Neuronal stem cell (in vitro differentiated cells): ENCODE measurements at regions not wholly inside any gene's neighbourhood (a gene's known extent, or its start where the extent isn't known, plus 50 kb on each side); places are given as distances from the start of the nearest gene placed in this dataset.
A peak's percentile ranks its signal among the peaks of the same experiment; 100 is the strongest.

Experiments
- DNase-seq: peaks from one replicate; pipeline ENCODE4 v3.0.0-alpha.2; 2013; ENCODE audit warnings: low spot score
- H2AFZ ChIP-seq: one replicate; pipeline ENCODE4 v1.6.1; 2013; ENCODE audit warnings: mild to moderate bottlenecking, low read length, inconsistent platforms
- H2AK5ac ChIP-seq: 2 replicates; pipeline ENCODE4 v1.6.1; 2013; ENCODE audit warnings: low read depth, mild to moderate bottlenecking, inconsistent platforms, low read length, moderate library complexity, mixed read lengths
- H2BK120ac ChIP-seq: 2 replicates; pipeline ENCODE4 v1.6.1; 2013; ENCODE audit warnings: low read depth, mild to moderate bottlenecking, inconsistent platforms, low read length, moderate library complexity, mixed read lengths
- H2BK12ac ChIP-seq: one replicate; pipeline ENCODE4 v1.6.1; 2013; ENCODE audit warnings: low read length, inconsistent platforms
- H2BK15ac ChIP-seq: 2 replicates; pipeline ENCODE4 v1.6.1; 2013; ENCODE audit warnings: mild to moderate bottlenecking, low read length, inconsistent platforms, mixed read lengths
- H2BK5ac ChIP-seq: one replicate; pipeline ENCODE4 v1.6.1; 2013; ENCODE audit warnings: inconsistent platforms, mild to moderate bottlenecking, low read length, moderate library complexity
- H3K14ac ChIP-seq: one replicate; pipeline ENCODE4 v1.6.1; 2013; ENCODE audit warnings: low read length, inconsistent platforms
- H3K18ac ChIP-seq: 2 replicates; pipeline ENCODE4 v1.6.1; 2013; ENCODE audit warnings: low read length, inconsistent platforms
- H3K23ac ChIP-seq: 2 replicates; pipeline ENCODE4 v1.6.1; 2013; ENCODE audit warnings: low read depth, mild to moderate bottlenecking, mixed read lengths, low read length, inconsistent platforms; ENCODE audit not compliant: poor library complexity
- H3K27ac ChIP-seq: replicated peaks from 3 replicates; pipeline ENCODE4 v1.5.1; 2013; ENCODE audit warnings: low read length, inconsistent platforms
- H3K27me3 ChIP-seq, 3 experiments: 2 replicates each; pipeline ENCODE4 v1.6.1; 2013; ENCODE audit warnings: low read length in 3 of 3, mild to moderate bottlenecking in 2 of 3, inconsistent platforms in 1 of 3, low read depth in 1 of 3, mixed read lengths in 1 of 3, moderate library complexity in 1 of 3; ENCODE audit not compliant: control insufficient read depth in 3 of 3, insufficient read depth in 3 of 3
- H3K36me3 ChIP-seq, 2 donors: replicated peaks in 1 of 2; 2 replicates each; pipeline ENCODE4 v1.6.1; 2013; ENCODE audit warnings: low read length in 2 of 2; ENCODE audit not compliant: control insufficient read depth in 2 of 2, insufficient read depth in 2 of 2
- H3K4ac ChIP-seq: 2 replicates; pipeline ENCODE4 v1.6.1; 2013; ENCODE audit warnings: inconsistent platforms, mild to moderate bottlenecking, low read length, moderate library complexity
- H3K4me1 ChIP-seq, 2 donors: 1 replicate in 1 of 2; 2 replicates in 1 of 2; pipeline ENCODE4 v1.6.1; 2013; ENCODE audit warnings: low read length in 2 of 2, low read depth in 1 of 2; ENCODE audit not compliant: control insufficient read depth in 2 of 2, insufficient read depth in 1 of 2
- H3K4me2 ChIP-seq: one replicate; pipeline ENCODE4 v1.6.1; 2013; ENCODE audit warnings: mild to moderate bottlenecking, low read length, inconsistent platforms; ENCODE audit not compliant: insufficient read depth, poor library complexity, severe bottlenecking
- H3K4me3 ChIP-seq, 2 donors: 2 replicates each; pipeline ENCODE4 v1.5.1; 2013; ENCODE audit warnings: low read length in 2 of 2, mild to moderate bottlenecking in 2 of 2, inconsistent platforms in 1 of 2, moderate library complexity in 1 of 2
- H3K79me1 ChIP-seq: one replicate; pipeline ENCODE4 v1.6.1; 2013; ENCODE audit warnings: low read depth, mild to moderate bottlenecking, inconsistent platforms, low read length, moderate library complexity
- H3K9ac ChIP-seq: one replicate; pipeline ENCODE4 v1.6.1; 2013; ENCODE audit warnings: mild to moderate bottlenecking, low read depth, low read length, inconsistent platforms; ENCODE audit not compliant: poor library complexity
- H3K9me3 ChIP-seq, 2 donors: replicated peaks in 1 of 2; 2 replicates each; pipeline versions ENCODE3 to v1.6.1; 2013; ENCODE audit warnings: low read length in 2 of 2, mild to moderate bottlenecking in 2 of 2, inconsistent platforms in 1 of 2, low read depth in 1 of 2, mixed read lengths in 1 of 2, moderate library complexity in 1 of 2; ENCODE audit not compliant: control insufficient read depth in 2 of 2, insufficient read depth in 1 of 2
- H4K8ac ChIP-seq: one replicate; pipeline ENCODE4 v1.6.1; 2013; ENCODE audit warnings: low read depth, mild to moderate bottlenecking, inconsistent platforms, low read length, moderate library complexity
- H4K91ac ChIP-seq: one replicate; pipeline ENCODE4 v1.6.1; 2013; ENCODE audit warnings: low read length, low read depth, mild to moderate bottlenecking, inconsistent platforms; ENCODE audit not compliant: poor library complexity
- WGBS, 2 donors: extraction: QIAGEN DNeasy Blood & Tissue Kit; methylation state at CpG; one replicate each; pipeline ENCODE4 v1.1.7; 2013; ENCODE audit warnings: missing lambda C conversion rate in 2 of 2, mixed read lengths in 1 of 2; ENCODE audit not compliant: insufficient read length in 2 of 2, insufficient replicate concordance in 1 of 2; ENCODE audit errors: extremely low coverage in 2 of 2; 5-methylcytosine and 5-hydroxymethylcytosine counted together

DNA sequence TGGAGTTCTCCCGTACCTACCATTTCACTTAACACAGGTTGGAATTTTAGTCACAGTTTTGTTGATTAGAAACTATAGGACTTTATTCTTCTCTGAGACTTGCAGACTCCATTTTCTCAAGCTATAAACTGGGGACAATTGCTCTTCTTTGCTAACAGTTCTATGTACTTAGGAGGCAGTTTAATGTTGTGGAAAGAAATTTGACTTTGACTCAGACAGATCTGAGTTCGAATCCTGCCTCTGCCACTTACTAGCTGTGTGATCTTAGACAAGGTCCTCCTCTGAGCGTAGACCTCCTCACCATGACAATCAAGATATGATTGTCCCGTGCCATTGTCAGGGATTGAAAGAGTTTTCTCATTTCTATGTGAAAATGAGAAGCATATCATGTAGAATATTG, 196.4 kb upstream of the HES1 start:
- no peak overlapping the region for H2BK15ac ChIP-seq
- H3K18ac ChIP-seq = no peak overlapping the region
- H2BK12ac ChIP-seq = no peak overlapping the region
- H3K27ac ChIP-seq = peak overlapping the region; percentile 59
- H3K79me1 ChIP-seq = no peaks in the 10 kb centered on the region
- peaks cover 30 to 35% of the 10 kb centered on the region in 2 donors for H3K4me1 ChIP-seq
- no CpG with 5 or more reads among the region's 4 CpGs for WGBS, 2 donors
- no peak overlapping the region for H2AK5ac ChIP-seq
- H3K9ac ChIP-seq = no peak overlapping the region
- H3K23ac ChIP-seq = no peak overlapping the region
- H3K9me3 ChIP-seq = no peaks in the 10 kb centered on the region
- H3K4me2 ChIP-seq = no peak overlapping the region
- no peak overlapping the region for H4K8ac ChIP-seq
- H4K91ac ChIP-seq = no peak overlapping the region
- H2BK120ac ChIP-seq = no peak overlapping the region
- no peak for DNase-seq
- H3K27me3 ChIP-seq = no peaks in the 10 kb centered on the region
- H2AFZ ChIP-seq = no peak overlapping the region
- no peaks in the 10 kb centered on the region for H3K36me3 ChIP-seq
- H3K4ac ChIP-seq = no peak overlapping the region
- no peak overlapping the region for H3K14ac ChIP-seq
- no peak overlapping the region for H3K4me3 ChIP-seq
- no peak overlapping the region for H2BK5ac ChIP-seq

DNA sequence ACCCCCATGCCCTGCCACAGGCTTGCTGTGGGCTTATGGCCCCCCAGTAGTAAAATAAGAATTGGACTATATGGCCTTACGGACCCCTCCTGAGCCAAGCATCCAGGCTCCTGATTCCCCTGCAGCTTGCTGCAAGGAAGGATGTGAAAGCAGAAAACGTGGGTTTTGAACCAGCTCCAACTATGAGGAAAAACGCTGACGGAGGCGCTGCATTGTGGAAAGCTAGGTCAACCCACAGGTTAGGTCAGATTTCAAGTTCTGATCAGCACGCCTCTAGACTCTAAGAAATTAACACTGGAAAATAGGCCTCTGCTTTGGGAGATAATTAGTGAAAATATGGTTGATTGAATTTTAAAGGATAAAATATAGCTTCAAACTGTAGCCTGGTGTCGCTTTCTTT, 195.4 kb upstream of the HES1 start:
- Histone ChIP-seq H3K4me2 (no peak overlapping the region), H2BK12ac (no peak overlapping the region), H2BK15ac (no peak overlapping the region), H3K79me1 (no peaks in the 10 kb centered on the region), H3K14ac (no peak overlapping the region), H3K36me3 (no peaks in the 10 kb centered on the region), H3K27me3 (peaks cover 0 to 3% (median 0%) of the 10 kb centered on the region in 3 experiments), H3K9ac (no peak overlapping the region), H3K18ac (peak overlapping the region; percentile 11), H3K4ac (no peak overlapping the region), H3K4me3 (no peak overlapping the region), H2BK120ac (no peak overlapping the region), H2AK5ac (no peak overlapping the region), H4K91ac (no peak overlapping the region), H3K9me3 (no peaks in the 10 kb centered on the region), H2AFZ (no peak overlapping the region), H3K23ac (no peak overlapping the region), H4K8ac (no peak overlapping the region), H3K4me1 (peaks cover 32 to 42% of the 10 kb centered on the region in 2 donors), H3K27ac (no peak overlapping the region), H2BK5ac (no peak overlapping the region)
- WGBS, 2 donors = no CpG with 5 or more reads among the region's 7 CpGs
- DNase-seq = no peak

DNA sequence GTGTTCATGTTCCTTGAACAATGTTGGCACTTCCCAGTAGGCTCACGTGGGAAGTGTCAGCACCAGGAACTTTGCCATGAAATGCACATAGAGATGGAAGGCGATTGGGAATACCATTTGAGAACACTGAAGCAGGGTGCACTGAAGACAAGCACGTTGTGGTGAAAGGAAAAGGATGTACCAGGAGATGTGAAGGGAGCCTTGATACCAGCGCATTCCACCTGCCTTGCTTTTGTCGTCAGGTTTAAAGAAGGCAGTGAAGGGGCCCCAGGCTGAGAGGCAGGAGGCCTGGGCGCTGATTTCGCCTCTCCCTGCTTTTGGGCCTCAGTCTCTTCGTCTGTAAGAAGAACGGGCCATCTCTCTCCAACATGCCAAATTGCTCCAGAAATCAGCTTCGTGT, 194.5 kb upstream of the HES1 start:
- no CpG with 5 or more reads among the region's 10 CpGs for WGBS, 2 donors

DNA sequence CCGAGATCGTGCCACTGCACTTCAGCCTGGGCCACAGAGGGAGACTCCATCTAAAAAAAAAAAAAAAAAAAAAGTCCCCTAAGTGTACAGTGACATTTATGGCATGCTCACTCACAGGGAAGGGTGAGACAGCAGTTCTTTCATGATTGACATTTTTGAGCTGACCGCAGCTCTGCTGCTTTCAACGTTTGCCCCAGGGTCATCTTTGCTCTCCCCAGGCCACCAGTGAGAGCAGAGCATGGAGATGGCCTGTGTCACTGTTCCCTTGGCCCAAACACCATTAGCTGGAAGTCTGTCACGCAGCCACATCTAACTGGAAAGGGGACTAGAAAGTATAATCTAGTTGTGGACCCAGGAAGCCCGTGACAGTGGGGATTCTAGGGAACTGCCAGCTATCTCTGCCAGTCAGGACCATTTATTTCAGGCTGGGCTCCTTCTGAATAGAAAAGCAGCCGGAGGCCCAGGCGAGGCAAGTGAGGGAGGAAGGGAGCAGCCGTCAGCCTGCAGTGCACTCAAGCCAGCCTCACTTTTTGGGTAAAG, 193.4 kb upstream of the HES1 start:
- no CpG with 5 or more reads among the region's 9 CpGs for WGBS, 2 donors
- H3K9ac ChIP-seq = no peak overlapping the region
- H3K36me3 ChIP-seq = no peaks in the 10 kb centered on the region
- no peak overlapping the region for H2BK5ac ChIP-seq
- no peak for DNase-seq
- H3K14ac ChIP-seq = no peak overlapping the region
- H2AFZ ChIP-seq = peak overlapping the region; percentile 65
- H4K8ac ChIP-seq = no peak overlapping the region
- no peak overlapping the region for H3K4ac ChIP-seq
- H3K27ac ChIP-seq = no peak overlapping the region
- no peak overlapping the region for H2AK5ac ChIP-seq
- H2BK12ac ChIP-seq = no peak overlapping the region
- no peak overlapping the region for H3K4me3 ChIP-seq
- peaks cover 0 to 3% (median 0%) of the 10 kb centered on the region in 3 experiments for H3K27me3 ChIP-seq
- H3K79me1 ChIP-seq = no peaks in the 10 kb centered on the region
- H2BK120ac ChIP-seq = no peak overlapping the region
- peak overlapping the region; percentile 20 for H2BK15ac ChIP-seq
- no peaks in the 10 kb centered on the region for H3K9me3 ChIP-seq
- peak overlapping the region; percentile 31 for H3K18ac ChIP-seq
- H3K23ac ChIP-seq = no peak overlapping the region
- no peak overlapping the region for H3K4me2 ChIP-seq
- H3K4me1 ChIP-seq = peaks cover 35 to 41% of the 10 kb centered on the region in 2 donors
- H4K91ac ChIP-seq = no peak overlapping the region

More for the DNA sequence above, 194.5 kb upstream of the HES1 start:
- Histone ChIP-seq H2BK12ac (no peak overlapping the region), H3K14ac (no peak overlapping the region), H3K27ac (no peak overlapping the region), H3K4me2 (no peak overlapping the region), H2BK15ac (no peak overlapping the region), H2BK5ac (no peak overlapping the region), H3K27me3 (peaks cover 0 to 3% (median 0%) of the 10 kb centered on the region in 3 experiments), H3K23ac (no peak overlapping the region), H3K18ac (no peak overlapping the region), H4K8ac (no peak overlapping the region), H4K91ac (no peak overlapping the region), H2AFZ (no peak overlapping the region), H3K4me3 (no peak overlapping the region), H3K9ac (no peak overlapping the region), H3K4me1 (peaks cover 32 to 42% of the 10 kb centered on the region in 2 donors), H3K4ac (no peak overlapping the region), H3K36me3 (no peaks in the 10 kb centered on the region), H3K9me3 (no peaks in the 10 kb centered on the region), H2AK5ac (no peak overlapping the region), H3K79me1 (no peaks in the 10 kb centered on the region), H2BK120ac (no peak overlapping the region)
- DNase-seq = no peak
